GM19328 (cell line): ENCODE measurements at regions not wholly inside any gene's neighbourhood (a gene's known extent, or its start where the extent isn't known, plus 50 kb on each side); places are given as distances from the start of the nearest gene placed in this dataset.
"Not testable (repeated sequence)": the region's sequence is repeated elsewhere in the genome, so short reads cannot be mapped to it uniquely, and the experiment has no call there.

ENCODE experiments used
- ATAC-seq: cut with Tn5 transposase; IDR thresholded peaks from one replicate; pipeline ENCODE4 v1.9.1; 2021; ENCODE audit warnings: mild to moderate bottlenecking, moderate library complexity; ENCODE audit not compliant: unreplicated experiment

GRCh38 chr3:159038405-159038804 is 236.6 kb downstream of the MFSD1 start:
- no peak for ATAC-seq

GRCh38 chr3:159039286-159039685 is 237.4 kb downstream of the MFSD1 start:
- ATAC-seq: no peak

- no peak for ATAC-seq
Observed at GRCh38 chr3:159045279-159045885, 243.5 kb downstream of the MFSD1 start.

- no peak for ATAC-seq
Observed at GRCh38 chr3:159047361-159047760, 245.5 kb downstream of the MFSD1 start.

GRCh38 chr3:159052494-159052893 is 250.6 kb downstream of the MFSD1 start:
- ATAC-seq: not testable (repeated sequence)

GRCh38 chr3:159057621-159058020 is 255.8 kb downstream of the MFSD1 start:
- ATAC-seq: no peak

GRCh38 chr3:159058859-159059258 is 257.0 kb downstream of the MFSD1 start:
- ATAC-seq: no peak

- ATAC-seq: no peak
Observed at GRCh38 chr3:159059395-159059794, 257.5 kb downstream of the MFSD1 start.

GRCh38 chr3:159062734-159063410 is 261.0 kb downstream of the MFSD1 start:
- ATAC-seq: no peak

- no peak for ATAC-seq
Observed at GRCh38 chr3:159069091-159069490, 267.2 kb downstream of the MFSD1 start, which contains the start of gene IQCJ. Gene IQCJ, plus strand, starts transcription at chr3:159069319.

- no peak for ATAC-seq
Observed at GRCh38 chr3:159069866-159070425, 268.1 kb downstream of the MFSD1 start.

- ATAC-seq: no peak
Observed at GRCh38 chr3:159074756-159075701, 273.2 kb downstream of the MFSD1 start.

GRCh38 chr3:159077860-159078259 is 276.0 kb downstream of the MFSD1 start:
- ATAC-seq: no peak

GRCh38 chr3:159080256-159080655 is 278.4 kb downstream of the MFSD1 start:
- ATAC-seq: no peak

GRCh38 chr3:159080821-159081220 is 279.0 kb downstream of the MFSD1 start:
- ATAC-seq: no peak

- no peak for ATAC-seq
Observed at GRCh38 chr3:159082519-159082918, 280.7 kb downstream of the MFSD1 start.

- no peak for ATAC-seq
Observed at GRCh38 chr3:159091936-159092335, 290.1 kb downstream of the MFSD1 start.

- no peak for ATAC-seq
Observed at GRCh38 chr3:159102001-159102400, 300.1 kb downstream of the MFSD1 start.

GRCh38 chr3:159112724-159113123 is 310.9 kb downstream of the MFSD1 start:
- no peak for ATAC-seq

GRCh38 chr3:159113221-159113875 is 311.5 kb downstream of the MFSD1 start:
- ATAC-seq: no peak

- no peak for ATAC-seq
Observed at GRCh38 chr3:159114582-159114981, 312.7 kb downstream of the MFSD1 start.
